ENCODE measurements at regions not wholly inside any gene's neighbourhood (a gene's known extent, or its start where the extent isn't known, plus 50 kb on each side); places are given as distances from the start of the nearest gene placed in this dataset.
A peak's percentile ranks its signal among the peaks of the same experiment; 100 is the strongest.

GRCh38 chr7:361680-362401 lies 71.9 kb downstream of the FOXL3 start:
- no peak for DNase-seq
- H3K27me3 ChIP-seq (ENCODE audit: control insufficient read depth, insufficient read depth, low read length): no peaks in the 10 kb centered on the region; the same call in 1 of the 2 replicates
- no peak overlapping the region for H3K4me3 ChIP-seq (ENCODE audit: insufficient read depth, low read depth, low read length)
- H3K36me3 ChIP-seq (replicated peaks; ENCODE audit: control insufficient read depth, insufficient read depth, low read length): no peaks in the 10 kb centered on the region

- no peaks in the 10 kb centered on the region; the same call in 1 of the 2 replicates for H3K27me3 ChIP-seq (ENCODE audit: control insufficient read depth, insufficient read depth, low read length)
- DNase-seq: no peak
Observed at GRCh38 chr7:362402-363096, 72.6 kb downstream of the FOXL3 start.

GRCh38 chr7:363626-364025 lies 73.7 kb downstream of the FOXL3 start:
- Histone ChIP-seq H3K36me3 (replicated peaks; ENCODE audit: control insufficient read depth, insufficient read depth, low read length) (no peaks in the 10 kb centered on the region), H3K4me3 (ENCODE audit: insufficient read depth, low read depth, low read length) (no peak overlapping the region), H3K27me3 (ENCODE audit: control insufficient read depth, insufficient read depth, low read length) (no peaks in the 10 kb centered on the region; the same call in 1 of the 2 replicates)
- DNase-seq: no peak

More at GRCh38 chr7:362402-363096, 72.6 kb downstream of the FOXL3 start:
- H3K36me3 ChIP-seq (replicated peaks; ENCODE audit: control insufficient read depth, insufficient read depth, low read length): no peaks in the 10 kb centered on the region
- H3K4me3 ChIP-seq (ENCODE audit: insufficient read depth, low read depth, low read length): no peak overlapping the region

GRCh38 chr7:364536-364935 lies 74.6 kb downstream of the FOXL3 start:
- Histone ChIP-seq H3K4me3 (ENCODE audit: insufficient read depth, low read depth, low read length) (no peak overlapping the region), H3K36me3 (replicated peaks; ENCODE audit: control insufficient read depth, insufficient read depth, low read length) (no peaks in the 10 kb centered on the region), H3K27me3 (ENCODE audit: control insufficient read depth, insufficient read depth, low read length) (no peaks in the 10 kb centered on the region; the same call in 1 of the 2 replicates)
- no peak for DNase-seq

GRCh38 chr7:365593-365992 lies 75.6 kb downstream of the FOXL3 start:
- H3K36me3 ChIP-seq (replicated peaks; ENCODE audit: control insufficient read depth, insufficient read depth, low read length): no peaks in the 10 kb centered on the region
- no peak for DNase-seq
- H3K4me3 ChIP-seq (ENCODE audit: insufficient read depth, low read depth, low read length): no peak overlapping the region
- no peaks in the 10 kb centered on the region; the same call in 1 of the 2 replicates for H3K27me3 ChIP-seq (ENCODE audit: control insufficient read depth, insufficient read depth, low read length)

- Histone ChIP-seq H3K36me3 (replicated peaks; ENCODE audit: control insufficient read depth, insufficient read depth, low read length) (no peaks in the 10 kb centered on the region), H3K4me3 (ENCODE audit: insufficient read depth, low read depth, low read length) (no peak overlapping the region), H3K27me3 (ENCODE audit: control insufficient read depth, insufficient read depth, low read length) (no peaks in the 10 kb centered on the region)
- no peak for DNase-seq
Observed at GRCh38 chr7:366161-366803, 76.3 kb downstream of the FOXL3 start.

- Histone ChIP-seq H3K27me3 (ENCODE audit: control insufficient read depth, insufficient read depth, low read length) (no peaks in the 10 kb centered on the region), H3K36me3 (replicated peaks; ENCODE audit: control insufficient read depth, insufficient read depth, low read length) (no peaks in the 10 kb centered on the region), H3K4me3 (ENCODE audit: insufficient read depth, low read depth, low read length) (no peak overlapping the region)
- DNase-seq: no peak
Observed at GRCh38 chr7:367351-367901, 77.5 kb downstream of the FOXL3 start.

- peak; percentile 64 for DNase-seq
- no peaks in the 10 kb centered on the region for H3K27me3 ChIP-seq (ENCODE audit: control insufficient read depth, insufficient read depth, low read length)
- no peak overlapping the region for H3K4me3 ChIP-seq (ENCODE audit: insufficient read depth, low read depth, low read length)
- H3K36me3 ChIP-seq (replicated peaks; ENCODE audit: control insufficient read depth, insufficient read depth, low read length): no peaks in the 10 kb centered on the region
Observed at GRCh38 chr7:368651-369475, 78.9 kb downstream of the FOXL3 start.

GRCh38 chr7:369476-370258 lies 79.7 kb downstream of the FOXL3 start:
- DNase-seq: peak; percentile 88
- no peak overlapping the region for H3K4me3 ChIP-seq (ENCODE audit: insufficient read depth, low read depth, low read length)

GRCh38 chr7:370259-370625 lies 80.3 kb downstream of the FOXL3 start:
- H3K27me3 ChIP-seq (ENCODE audit: control insufficient read depth, insufficient read depth, low read length): no peaks in the 10 kb centered on the region
- DNase-seq: no peak
- no peaks in the 10 kb centered on the region for H3K36me3 ChIP-seq (replicated peaks; ENCODE audit: control insufficient read depth, insufficient read depth, low read length)
- H3K4me3 ChIP-seq (ENCODE audit: insufficient read depth, low read depth, low read length): no peak overlapping the region

More at GRCh38 chr7:369476-370258, 79.7 kb downstream of the FOXL3 start:
- no peaks in the 10 kb centered on the region for H3K27me3 ChIP-seq (ENCODE audit: control insufficient read depth, insufficient read depth, low read length)
- H3K36me3 ChIP-seq (replicated peaks; ENCODE audit: control insufficient read depth, insufficient read depth, low read length): no peaks in the 10 kb centered on the region

GRCh38 chr7:370775-371118 lies 80.8 kb downstream of the FOXL3 start:
- DNase-seq: no peak
- H3K27me3 ChIP-seq (ENCODE audit: control insufficient read depth, insufficient read depth, low read length): no peaks in the 10 kb centered on the region

GRCh38 chr7:371119-371778 lies 81.3 kb downstream of the FOXL3 start:
- no peak overlapping the region for H3K4me3 ChIP-seq (ENCODE audit: insufficient read depth, low read depth, low read length)
- H3K27me3 ChIP-seq (ENCODE audit: control insufficient read depth, insufficient read depth, low read length): no peaks in the 10 kb centered on the region
- H3K36me3 ChIP-seq (replicated peaks; ENCODE audit: control insufficient read depth, insufficient read depth, low read length): no peaks in the 10 kb centered on the region
- DNase-seq: peak; percentile 48

More at GRCh38 chr7:370775-371118, 80.8 kb downstream of the FOXL3 start:
- Histone ChIP-seq H3K36me3 (replicated peaks; ENCODE audit: control insufficient read depth, insufficient read depth, low read length) (no peaks in the 10 kb centered on the region), H3K4me3 (ENCODE audit: insufficient read depth, low read depth, low read length) (no peak overlapping the region)

All from H7 (cell line).